ENCODE measurements at regions not wholly inside any gene's neighbourhood (a gene's known extent, or its start where the extent isn't known, plus 50 kb on each side); places are given as distances from the start of the nearest gene placed in this dataset.

DNA sequence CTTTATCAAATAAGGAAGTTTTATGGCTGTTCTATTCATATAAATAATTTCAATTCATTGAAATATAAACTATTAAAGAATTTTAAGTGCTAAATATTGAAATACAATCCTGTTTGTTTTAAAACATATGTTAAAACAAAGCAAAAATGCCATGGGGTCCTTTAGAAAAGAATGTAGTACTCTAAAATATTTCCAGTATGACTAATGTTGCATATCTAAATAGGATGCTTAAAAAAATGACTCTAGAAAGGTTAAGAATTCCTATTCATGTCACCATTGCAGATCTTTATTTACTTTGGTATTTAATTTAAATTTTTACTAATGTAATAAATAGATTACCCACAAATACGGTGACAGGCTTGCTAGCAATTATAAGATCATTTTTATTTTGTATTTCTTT lies 132.3 kb downstream of the ZNF608 start (continued):
- TF ChIP-seq, protein P1, sequence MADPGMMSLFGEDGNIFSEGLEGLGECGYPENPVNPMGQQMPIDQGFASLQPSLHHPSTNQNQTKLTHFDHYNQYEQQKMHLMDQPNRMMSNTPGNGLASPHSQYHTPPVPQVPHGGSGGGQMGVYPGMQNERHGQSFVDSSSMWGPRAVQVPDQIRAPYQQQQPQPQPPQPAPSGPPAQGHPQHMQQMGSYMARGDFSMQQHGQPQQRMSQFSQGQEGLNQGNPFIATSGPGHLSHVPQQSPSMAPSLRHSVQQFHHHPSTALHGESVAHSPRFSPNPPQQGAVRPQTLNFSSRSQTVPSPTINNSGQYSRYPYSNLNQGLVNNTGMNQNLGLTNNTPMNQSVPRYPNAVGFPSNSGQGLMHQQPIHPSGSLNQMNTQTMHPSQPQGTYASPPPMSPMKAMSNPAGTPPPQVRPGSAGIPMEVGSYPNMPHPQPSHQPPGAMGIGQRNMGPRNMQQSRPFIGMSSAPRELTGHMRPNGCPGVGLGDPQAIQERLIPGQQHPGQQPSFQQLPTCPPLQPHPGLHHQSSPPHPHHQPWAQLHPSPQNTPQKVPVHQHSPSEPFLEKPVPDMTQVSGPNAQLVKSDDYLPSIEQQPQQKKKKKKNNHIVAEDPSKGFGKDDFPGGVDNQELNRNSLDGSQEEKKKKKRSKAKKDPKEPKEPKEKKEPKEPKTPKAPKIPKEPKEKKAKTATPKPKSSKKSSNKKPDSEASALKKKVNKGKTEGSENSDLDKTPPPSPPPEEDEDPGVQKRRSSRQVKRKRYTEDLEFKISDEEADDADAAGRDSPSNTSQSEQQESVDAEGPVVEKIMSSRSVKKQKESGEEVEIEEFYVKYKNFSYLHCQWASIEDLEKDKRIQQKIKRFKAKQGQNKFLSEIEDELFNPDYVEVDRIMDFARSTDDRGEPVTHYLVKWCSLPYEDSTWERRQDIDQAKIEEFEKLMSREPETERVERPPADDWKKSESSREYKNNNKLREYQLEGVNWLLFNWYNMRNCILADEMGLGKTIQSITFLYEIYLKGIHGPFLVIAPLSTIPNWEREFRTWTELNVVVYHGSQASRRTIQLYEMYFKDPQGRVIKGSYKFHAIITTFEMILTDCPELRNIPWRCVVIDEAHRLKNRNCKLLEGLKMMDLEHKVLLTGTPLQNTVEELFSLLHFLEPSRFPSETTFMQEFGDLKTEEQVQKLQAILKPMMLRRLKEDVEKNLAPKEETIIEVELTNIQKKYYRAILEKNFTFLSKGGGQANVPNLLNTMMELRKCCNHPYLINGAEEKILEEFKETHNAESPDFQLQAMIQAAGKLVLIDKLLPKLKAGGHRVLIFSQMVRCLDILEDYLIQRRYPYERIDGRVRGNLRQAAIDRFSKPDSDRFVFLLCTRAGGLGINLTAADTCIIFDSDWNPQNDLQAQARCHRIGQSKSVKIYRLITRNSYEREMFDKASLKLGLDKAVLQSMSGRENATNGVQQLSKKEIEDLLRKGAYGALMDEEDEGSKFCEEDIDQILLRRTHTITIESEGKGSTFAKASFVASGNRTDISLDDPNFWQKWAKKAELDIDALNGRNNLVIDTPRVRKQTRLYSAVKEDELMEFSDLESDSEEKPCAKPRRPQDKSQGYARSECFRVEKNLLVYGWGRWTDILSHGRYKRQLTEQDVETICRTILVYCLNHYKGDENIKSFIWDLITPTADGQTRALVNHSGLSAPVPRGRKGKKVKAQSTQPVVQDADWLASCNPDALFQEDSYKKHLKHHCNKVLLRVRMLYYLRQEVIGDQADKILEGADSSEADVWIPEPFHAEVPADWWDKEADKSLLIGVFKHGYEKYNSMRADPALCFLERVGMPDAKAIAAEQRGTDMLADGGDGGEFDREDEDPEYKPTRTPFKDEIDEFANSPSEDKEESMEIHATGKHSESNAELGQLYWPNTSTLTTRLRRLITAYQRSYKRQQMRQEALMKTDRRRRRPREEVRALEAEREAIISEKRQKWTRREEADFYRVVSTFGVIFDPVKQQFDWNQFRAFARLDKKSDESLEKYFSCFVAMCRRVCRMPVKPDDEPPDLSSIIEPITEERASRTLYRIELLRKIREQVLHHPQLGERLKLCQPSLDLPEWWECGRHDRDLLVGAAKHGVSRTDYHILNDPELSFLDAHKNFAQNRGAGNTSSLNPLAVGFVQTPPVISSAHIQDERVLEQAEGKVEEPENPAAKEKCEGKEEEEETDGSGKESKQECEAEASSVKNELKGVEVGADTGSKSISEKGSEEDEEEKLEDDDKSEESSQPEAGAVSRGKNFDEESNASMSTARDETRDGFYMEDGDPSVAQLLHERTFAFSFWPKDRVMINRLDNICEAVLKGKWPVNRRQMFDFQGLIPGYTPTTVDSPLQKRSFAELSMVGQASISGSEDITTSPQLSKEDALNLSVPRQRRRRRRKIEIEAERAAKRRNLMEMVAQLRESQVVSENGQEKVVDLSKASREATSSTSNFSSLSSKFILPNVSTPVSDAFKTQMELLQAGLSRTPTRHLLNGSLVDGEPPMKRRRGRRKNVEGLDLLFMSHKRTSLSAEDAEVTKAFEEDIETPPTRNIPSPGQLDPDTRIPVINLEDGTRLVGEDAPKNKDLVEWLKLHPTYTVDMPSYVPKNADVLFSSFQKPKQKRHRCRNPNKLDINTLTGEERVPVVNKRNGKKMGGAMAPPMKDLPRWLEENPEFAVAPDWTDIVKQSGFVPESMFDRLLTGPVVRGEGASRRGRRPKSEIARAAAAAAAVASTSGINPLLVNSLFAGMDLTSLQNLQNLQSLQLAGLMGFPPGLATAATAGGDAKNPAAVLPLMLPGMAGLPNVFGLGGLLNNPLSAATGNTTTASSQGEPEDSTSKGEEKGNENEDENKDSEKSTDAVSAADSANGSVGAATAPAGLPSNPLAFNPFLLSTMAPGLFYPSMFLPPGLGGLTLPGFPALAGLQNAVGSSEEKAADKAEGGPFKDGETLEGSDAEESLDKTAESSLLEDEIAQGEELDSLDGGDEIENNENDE (IDR thresholded peaks at IDR 0.05; ENCODE audit: insufficient replicate concordance, low read length), result no peak

Measured in H1 (cell line).